ENCODE measurements at regions not wholly inside any gene's neighbourhood (a gene's known extent, or its start where the extent isn't known, plus 50 kb on each side); places are given as distances from the start of the nearest gene placed in this dataset.

- H3K4me3 ChIP-seq (ENCODE audit: low read depth in 1 of 2, low read length in 2 of 2): no peak overlapping the region
- H3K27ac ChIP-seq (ENCODE audit: low read length): no peak overlapping the region
- no peak overlapping the region for H3K9ac ChIP-seq (ENCODE audit: low read depth, low read length)
- TF ChIP-seq EZH2 (IDR thresholded peaks at IDR 0.05; ENCODE audit: borderline replicate concordance, low read depth, low read length, severe bottlenecking): no peak
- TF ChIP-seq CTCF (IDR thresholded peaks at IDR 0.05; ENCODE audit: borderline replicate concordance, extremely low read depth, low read length, poor library complexity, severe bottlenecking): no peak
- no peak overlapping the region for H3K4me2 ChIP-seq (ENCODE audit: insufficient read depth, low read length)
- H4K20me1 ChIP-seq (ENCODE audit: insufficient read depth, low read length): no peaks in the 10 kb centered on the region
- H3K79me2 ChIP-seq (ENCODE audit: insufficient read depth, low read length): no peaks in the 10 kb centered on the region
- H3K27me3 ChIP-seq (ENCODE audit: insufficient read depth, low read length, poor library complexity): no peaks in the 10 kb centered on the region
- H3K9me3 ChIP-seq (ENCODE audit: insufficient read depth, low read length, severe bottlenecking): no peaks in the 10 kb centered on the region
- ATAC-seq (ENCODE audit: insufficient read depth, low read depth) (no peak), DNase-seq (no peak)
- no peak overlapping the region for H2AFZ ChIP-seq (ENCODE audit: low read depth, low read length)
- no peaks in the 10 kb centered on the region for H3K36me3 ChIP-seq (ENCODE audit: insufficient read depth, low read length)
- H3K4me1 ChIP-seq (ENCODE audit: insufficient read depth, low read length): no peaks in the 10 kb centered on the region
Observed at GRCh38 chr4:155473420-155474095, 96.8 kb upstream of the MAP9 start.

DNA sequence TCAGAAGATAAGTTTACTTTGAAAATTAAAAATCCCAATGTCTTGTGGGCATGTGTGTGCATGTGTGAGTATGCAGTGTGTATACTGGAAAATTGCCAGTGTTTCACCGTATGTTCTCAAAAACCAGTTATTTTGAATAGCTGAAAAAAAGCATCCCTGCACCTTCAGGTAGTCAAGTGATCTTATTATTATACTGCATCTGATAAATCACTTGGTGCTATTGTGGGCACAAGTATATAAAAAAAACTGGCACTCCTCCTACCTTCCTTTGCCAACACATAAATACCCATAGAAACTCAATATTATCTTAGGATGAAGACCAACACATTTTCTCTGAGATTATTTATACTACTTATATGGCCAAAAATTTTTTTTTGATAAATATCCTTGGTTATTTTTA is 91.5 kb upstream of the MAP9 start:
- no peaks in the 10 kb centered on the region for H3K4me1 ChIP-seq (ENCODE audit: insufficient read depth, low read length)
- no peak for DNase-seq
- no peaks in the 10 kb centered on the region for H4K20me1 ChIP-seq (ENCODE audit: insufficient read depth, low read length)
- no peaks in the 10 kb centered on the region for H3K36me3 ChIP-seq (ENCODE audit: insufficient read depth, low read length)
- H3K4me3 ChIP-seq (ENCODE audit: low read depth in 1 of 2, low read length in 2 of 2): no peak overlapping the region
- H2AFZ ChIP-seq (ENCODE audit: low read depth, low read length): no peak overlapping the region
- H3K9ac ChIP-seq (ENCODE audit: low read depth, low read length): no peak overlapping the region
- H3K27ac ChIP-seq (ENCODE audit: low read length): no peak overlapping the region
- H3K27me3 ChIP-seq (ENCODE audit: insufficient read depth, low read length, poor library complexity): no peaks in the 10 kb centered on the region
- H3K4me2 ChIP-seq (ENCODE audit: insufficient read depth, low read length): no peak overlapping the region
- no peaks in the 10 kb centered on the region for H3K9me3 ChIP-seq (ENCODE audit: insufficient read depth, low read length, severe bottlenecking)
- no peak for TF ChIP-seq CTCF (IDR thresholded peaks at IDR 0.05; ENCODE audit: borderline replicate concordance, extremely low read depth, low read length, poor library complexity, severe bottlenecking)
- TF ChIP-seq EZH2 (IDR thresholded peaks at IDR 0.05; ENCODE audit: borderline replicate concordance, low read depth, low read length, severe bottlenecking): no peak
- H3K79me2 ChIP-seq (ENCODE audit: insufficient read depth, low read length): no peaks in the 10 kb centered on the region
- no peak for ATAC-seq (ENCODE audit: insufficient read depth, low read depth)

DNA sequence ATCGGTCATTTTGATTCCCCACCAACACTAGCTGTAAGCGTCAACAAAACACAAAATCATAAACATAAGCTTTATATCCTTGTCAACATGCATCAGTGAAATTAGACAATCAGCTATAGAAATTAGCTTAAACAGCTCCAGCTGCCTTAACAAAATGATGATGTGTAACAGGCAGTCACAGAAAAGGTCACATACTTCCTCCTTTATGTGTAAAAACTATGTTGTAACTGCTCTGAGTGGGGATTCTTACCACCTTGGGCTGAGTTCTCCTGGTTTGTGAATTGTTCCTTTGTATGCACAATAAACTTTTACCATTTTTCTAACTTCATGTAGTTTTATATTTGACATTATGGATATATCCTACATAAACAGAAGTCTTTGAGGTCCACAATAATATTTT is 73.9 kb upstream of the MAP9 start:
- H3K36me3 ChIP-seq (ENCODE audit: insufficient read depth, low read length): no peaks in the 10 kb centered on the region
- TF ChIP-seq CTCF (IDR thresholded peaks at IDR 0.05; ENCODE audit: borderline replicate concordance, extremely low read depth, low read length, poor library complexity, severe bottlenecking) (no peak), EZH2 (IDR thresholded peaks at IDR 0.05; ENCODE audit: borderline replicate concordance, low read depth, low read length, severe bottlenecking) (no peak)

More for the DNA sequence above, 73.9 kb upstream of the MAP9 start:
- no peaks in the 10 kb centered on the region for H3K79me2 ChIP-seq (ENCODE audit: insufficient read depth, low read length)
- H3K9me3 ChIP-seq (ENCODE audit: insufficient read depth, low read length, severe bottlenecking): no peaks in the 10 kb centered on the region
- no peak overlapping the region for H3K4me3 ChIP-seq (ENCODE audit: low read depth in 1 of 2, low read length in 2 of 2)
- H3K4me1 ChIP-seq (ENCODE audit: insufficient read depth, low read length): no peaks in the 10 kb centered on the region
- no peak for DNase-seq
- no peak overlapping the region for H2AFZ ChIP-seq (ENCODE audit: low read depth, low read length)
- H3K4me2 ChIP-seq (ENCODE audit: insufficient read depth, low read length): no peak overlapping the region
- no peaks in the 10 kb centered on the region for H4K20me1 ChIP-seq (ENCODE audit: insufficient read depth, low read length)
- no peaks in the 10 kb centered on the region for H3K27me3 ChIP-seq (ENCODE audit: insufficient read depth, low read length, poor library complexity)
- ATAC-seq (ENCODE audit: insufficient read depth, low read depth): no peak
- H3K9ac ChIP-seq (ENCODE audit: low read depth, low read length): no peak overlapping the region
- no peak overlapping the region for H3K27ac ChIP-seq (ENCODE audit: low read length)
